HG03175 (cell line): ENCODE measurements at regions not wholly inside any gene's neighbourhood (a gene's known extent, or its start where the extent isn't known, plus 50 kb on each side); places are given as distances from the start of the nearest gene placed in this dataset.

Source experiments
- ATAC-seq: cut with Tn5 transposase; IDR thresholded peaks from one replicate; pipeline ENCODE4 v1.9.1; 2021; ENCODE audit warnings: mild to moderate bottlenecking, moderate library complexity; ENCODE audit not compliant: unreplicated experiment

- no peak for ATAC-seq
Observed at GRCh38 chr14:98688446-98688845, 583.6 kb downstream of the BCL11B start.

GRCh38 chr14:98689951-98690350 is 582.0 kb downstream of the BCL11B start:
- no peak for ATAC-seq

DNA sequence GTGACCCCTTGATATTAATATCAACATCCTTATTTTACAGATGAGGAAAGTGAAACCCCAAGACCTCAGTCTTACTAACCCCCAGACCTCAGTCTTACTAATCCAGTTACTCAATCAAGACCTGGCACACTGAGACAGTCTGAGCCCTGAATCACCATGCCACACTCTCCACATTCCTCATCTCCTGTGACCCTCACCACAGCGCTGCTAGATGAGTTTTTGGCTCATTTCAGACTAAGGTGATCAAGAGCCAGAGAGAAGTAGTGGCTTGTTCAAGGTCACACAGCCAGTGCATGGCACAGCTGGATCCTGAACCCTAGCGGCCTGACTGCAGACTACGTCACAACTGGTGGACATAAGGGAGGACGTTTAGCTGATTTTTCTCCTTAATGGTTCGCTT is 579.2 kb downstream of the BCL11B start:
- ATAC-seq: no peak

DNA sequence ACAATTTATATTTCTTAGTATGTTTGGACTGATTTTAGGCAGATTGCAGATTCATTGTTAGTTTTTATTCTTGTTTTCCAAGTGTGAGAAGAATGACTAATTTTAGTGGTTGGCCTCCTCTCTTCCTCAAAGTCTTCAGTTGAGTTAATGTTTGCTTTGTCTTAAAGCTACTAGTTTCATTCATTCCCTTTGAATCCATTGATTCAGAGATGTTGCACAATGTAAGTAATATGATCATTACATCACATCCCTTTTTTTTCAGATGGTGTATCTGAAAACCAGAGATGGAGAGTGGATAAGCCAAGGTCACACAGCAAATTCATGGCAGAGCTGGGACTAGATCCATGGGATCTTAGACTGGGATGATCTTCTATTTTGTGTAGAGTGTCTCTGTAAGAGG is 577.5 kb downstream of the BCL11B start:
- no peak for ATAC-seq

DNA sequence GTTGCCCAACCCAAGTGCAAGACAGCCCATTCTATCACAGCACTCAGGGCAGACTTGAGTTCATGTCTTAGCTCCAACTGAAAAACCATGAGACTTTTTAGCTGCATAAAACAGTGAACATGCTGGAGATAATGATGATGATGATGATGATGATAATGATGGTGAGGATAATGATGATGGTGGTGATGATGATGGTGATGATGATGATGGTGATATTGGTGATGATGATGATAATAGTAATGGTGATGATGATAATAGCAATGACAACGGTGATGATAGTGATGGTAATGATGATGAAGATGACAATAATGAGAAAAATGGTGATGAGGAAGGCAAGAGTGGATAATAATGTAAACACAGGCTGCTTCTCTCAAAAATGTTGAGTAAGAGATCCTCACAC is 576.2 kb downstream of the BCL11B start:
- no peak for ATAC-seq

GRCh38 chr14:98698341-98698740 is 573.7 kb downstream of the BCL11B start:
- ATAC-seq: no peak

DNA sequence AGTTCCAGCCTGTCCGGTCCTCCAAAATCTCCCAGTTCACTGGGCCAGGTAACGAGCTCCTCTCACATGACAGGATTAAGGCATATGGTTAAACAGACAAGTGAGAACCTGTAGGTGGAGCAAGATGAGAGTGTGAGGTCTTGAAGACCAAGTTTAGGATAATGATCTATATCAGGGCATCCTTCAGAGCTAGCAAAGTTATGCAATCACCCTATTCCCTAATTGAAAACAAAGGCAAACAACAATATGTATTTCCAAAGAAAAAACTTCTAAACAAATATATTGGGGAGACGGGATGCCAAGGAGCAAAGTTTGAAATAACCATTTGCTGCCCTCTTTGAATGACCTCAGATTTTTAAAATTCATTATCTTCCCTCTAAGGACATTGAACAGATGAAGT is 571.2 kb downstream of the BCL11B start:
- no peak for ATAC-seq

GRCh38 chr14:98701377-98701776 is 570.6 kb downstream of the BCL11B start:
- ATAC-seq: no peak

GRCh38 chr14:98704441-98704840 is 567.6 kb downstream of the BCL11B start:
- ATAC-seq: no peak

- no peak for ATAC-seq
Observed at GRCh38 chr14:98705871-98706300, 566.1 kb downstream of the BCL11B start.

DNA sequence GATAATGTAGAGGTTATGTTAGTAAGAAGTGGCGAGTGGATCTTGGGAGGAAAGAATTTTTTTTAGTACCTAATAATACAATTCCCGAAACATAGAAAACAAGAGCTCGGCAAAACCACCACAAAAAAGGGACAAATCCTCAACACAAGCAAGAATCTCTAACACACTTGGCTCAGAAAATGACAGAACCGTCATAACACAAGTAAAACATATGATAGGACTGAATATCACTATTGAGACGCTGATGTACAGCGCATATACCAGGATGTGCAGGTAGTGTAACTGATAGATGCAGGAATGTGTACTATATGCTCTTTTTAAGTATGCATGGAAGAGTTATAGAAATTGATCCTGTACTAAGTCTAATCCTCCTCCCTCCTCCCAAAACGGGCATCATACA is 564.5 kb downstream of the BCL11B start:
- ATAC-seq: no peak

DNA sequence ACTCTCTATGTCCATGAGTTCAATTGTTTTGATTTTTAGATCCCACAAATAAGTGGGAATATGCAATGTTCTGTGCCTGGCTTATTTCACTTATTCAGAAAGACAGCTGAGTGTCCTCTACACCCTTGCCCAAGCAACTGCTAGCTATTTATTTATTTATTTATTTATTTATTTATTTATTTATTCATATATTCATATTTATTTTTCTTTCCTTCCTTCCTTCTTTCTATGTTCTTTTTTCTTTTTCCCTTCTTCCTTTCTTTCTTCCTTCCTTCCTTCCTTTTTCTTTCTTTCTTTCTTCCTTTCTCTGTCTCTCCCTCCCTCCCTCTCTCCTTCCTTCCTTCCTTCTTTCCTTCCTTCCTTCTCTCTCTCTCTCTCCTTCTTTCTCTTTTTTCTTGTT is 563.4 kb downstream of the BCL11B start:
- ATAC-seq: no peak

- no peak for ATAC-seq
Observed at GRCh38 chr14:98711453-98711852, 560.5 kb downstream of the BCL11B start.

GRCh38 chr14:98714626-98715425 is 557.2 kb downstream of the BCL11B start:
- no peak for ATAC-seq

DNA sequence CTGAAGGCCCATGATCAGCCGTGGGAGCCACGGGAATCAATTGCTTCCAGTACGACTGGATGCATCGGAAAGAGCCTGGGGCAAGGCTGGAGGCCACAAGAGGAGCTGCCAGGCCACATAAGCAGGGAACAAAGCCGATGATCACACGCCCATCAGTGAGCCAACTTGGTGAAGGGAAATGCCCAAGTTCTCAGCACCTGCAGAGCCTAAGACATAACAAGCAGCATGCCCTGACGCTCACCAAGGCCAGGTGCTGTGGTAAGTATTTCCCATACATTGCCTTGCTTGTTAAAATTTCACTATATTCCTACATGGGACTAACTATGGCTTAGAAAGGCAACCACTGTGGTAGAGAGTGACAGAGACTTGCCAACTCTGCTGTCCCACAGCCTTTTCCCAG is 555.9 kb downstream of the BCL11B start:
- no peak for ATAC-seq

DNA sequence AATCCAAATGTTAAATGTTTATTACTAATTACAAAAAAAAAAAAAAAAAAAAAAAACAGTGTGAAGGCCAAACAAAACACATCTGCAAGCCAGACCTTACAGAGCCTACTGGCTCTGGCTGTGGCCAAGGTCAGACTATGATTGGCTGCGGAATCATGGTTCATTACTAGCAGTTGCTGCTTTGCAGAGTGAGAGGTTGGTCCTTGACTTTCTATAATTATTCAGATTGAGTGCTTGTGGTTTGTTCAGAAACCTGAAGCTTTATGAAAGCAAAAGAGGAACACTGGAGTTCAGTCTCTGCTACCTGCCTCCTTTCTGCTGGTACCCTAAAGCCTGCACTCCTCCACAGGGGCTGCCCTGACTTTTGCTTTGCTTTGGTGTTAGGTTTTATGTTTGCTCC is 550.9 kb downstream of the BCL11B start:
- ATAC-seq: no peak

DNA sequence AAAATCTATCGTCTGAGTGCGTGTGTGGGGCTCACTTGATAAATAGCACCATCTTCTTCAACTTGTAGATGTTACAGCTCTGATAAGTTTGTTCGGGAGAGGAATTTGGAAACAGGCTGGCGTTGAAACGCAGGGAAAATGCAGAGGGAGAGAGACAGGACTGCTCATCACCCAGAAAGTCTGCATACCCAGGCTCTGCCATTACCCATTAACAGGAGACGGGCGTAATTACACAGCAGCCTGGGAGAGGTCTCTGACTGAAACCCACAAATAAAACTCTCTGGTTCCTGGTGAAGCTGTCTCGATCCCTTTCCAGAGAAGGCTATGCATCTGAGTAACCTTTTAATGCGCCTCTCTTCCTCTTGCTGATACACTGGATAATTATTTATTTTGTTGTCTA is 547.3 kb downstream of the BCL11B start:
- no peak for ATAC-seq

GRCh38 chr14:98725191-98725590 is 546.8 kb downstream of the BCL11B start:
- no peak for ATAC-seq

- ATAC-seq: no peak
Observed at GRCh38 chr14:98725676-98726075, 546.3 kb downstream of the BCL11B start.

GRCh38 chr14:98726585-98727405 is 545.2 kb downstream of the BCL11B start:
- ATAC-seq: no peak

- no peak for ATAC-seq
Observed at GRCh38 chr14:98728024-98728423, 544.0 kb downstream of the BCL11B start.

DNA sequence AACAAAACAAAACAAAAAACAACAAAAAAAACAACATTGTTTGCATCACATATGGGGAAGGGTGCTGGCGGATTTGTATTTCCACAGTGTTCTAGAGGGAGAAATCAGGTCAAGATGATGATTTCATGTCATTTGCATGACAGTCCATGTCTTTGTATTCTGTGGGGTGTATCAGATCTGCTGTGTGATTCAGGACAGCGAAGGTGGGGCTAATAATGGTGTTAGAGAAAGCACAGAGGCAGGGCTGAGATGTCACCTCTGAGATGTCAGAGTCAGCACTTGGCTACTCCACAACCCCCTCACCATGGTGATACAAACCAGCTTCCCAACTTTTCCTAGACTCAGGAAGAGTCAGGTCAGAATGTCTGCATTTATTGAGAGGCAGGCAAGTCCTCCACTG is 543.2 kb downstream of the BCL11B start:
- no peak for ATAC-seq
